Kidney tubule cell (primary cell): ENCODE measurements at regions not wholly inside any gene's neighbourhood (a gene's known extent, or its start where the extent isn't known, plus 50 kb on each side); places are given as distances from the start of the nearest gene placed in this dataset.

ENCODE experiments used
- DNase-seq: peaks from one replicate; pipeline ENCODE4 v3.0.0-alpha.2; 2018; ENCODE audit warnings: low spot score

GRCh38 chr7:18200855-18201254, 173.2 kb upstream of the PRPS1L1 start:
- DNase-seq: no peak

- DNase-seq: no peak
These were observed 173.7 kb upstream of the PRPS1L1 start for GRCh38 chr7:18201350-18201749.

- no peak for DNase-seq
These were observed 174.8 kb upstream of the PRPS1L1 start for GRCh38 chr7:18202315-18203045.

GRCh38 chr7:18206331-18206730, 178.7 kb upstream of the PRPS1L1 start:
- no peak for DNase-seq

- no peak for DNase-seq
These were observed 181.3 kb upstream of the PRPS1L1 start for GRCh38 chr7:18208921-18209320.

- no peak for DNase-seq
These were observed 182.7 kb upstream of the PRPS1L1 start for GRCh38 chr7:18210377-18210776.

- no peak for DNase-seq
These were observed 183.1 kb upstream of the PRPS1L1 start for GRCh38 chr7:18210788-18211187.

- no peak for DNase-seq
These were observed 184.7 kb upstream of the PRPS1L1 start for GRCh38 chr7:18212308-18212707.

GRCh38 chr7:18212758-18213157, 185.1 kb upstream of the PRPS1L1 start:
- no peak for DNase-seq

GRCh38 chr7:18213652-18214051, 186.0 kb upstream of the PRPS1L1 start:
- DNase-seq: no peak

GRCh38 chr7:18216270-18216669, 188.6 kb upstream of the PRPS1L1 start:
- DNase-seq: no peak

GRCh38 chr7:18221377-18222293, 194.0 kb upstream of the PRPS1L1 start:
- DNase-seq: no peak

GRCh38 chr7:18222636-18223035, 195.0 kb upstream of the PRPS1L1 start:
- no peak for DNase-seq

GRCh38 chr7:18224138-18224537, 196.5 kb upstream of the PRPS1L1 start:
- DNase-seq: no peak

- DNase-seq: no peak
These were observed 197.4 kb upstream of the PRPS1L1 start for GRCh38 chr7:18225067-18225466.

- no peak for DNase-seq
These were observed 199.0 kb upstream of the PRPS1L1 start for GRCh38 chr7:18226598-18226997.

GRCh38 chr7:18228686-18229085, 201.0 kb upstream of the PRPS1L1 start:
- no peak for DNase-seq

GRCh38 chr7:18230271-18230670, 202.6 kb upstream of the PRPS1L1 start:
- DNase-seq: no peak

- DNase-seq: no peak
These were observed 204.2 kb upstream of the PRPS1L1 start for GRCh38 chr7:18231854-18232253.

- no peak for DNase-seq
These were observed 206.9 kb upstream of the PRPS1L1 start for GRCh38 chr7:18234519-18234918.

- DNase-seq: no peak
These were observed 208.2 kb upstream of the PRPS1L1 start for GRCh38 chr7:18235819-18236218.

GRCh38 chr7:18239212-18239611, 211.6 kb upstream of the PRPS1L1 start:
- DNase-seq: no peak

GRCh38 chr7:18241543-18242231, 214.0 kb upstream of the PRPS1L1 start:
- DNase-seq: no peak
